GM12878 (cell line): ENCODE measurements at regions not wholly inside any gene's neighbourhood (a gene's known extent, or its start where the extent isn't known, plus 50 kb on each side); places are given as distances from the start of the nearest gene placed in this dataset.

ENCODE experiments used
- ATAC-seq: fragments of 200-7000 bp; cut with Tn5 transposase; 3 replicates; pipeline ENCODE4 v1.9.1; 2020; ENCODE audit warnings: mild to moderate bottlenecking, moderate library complexity
- BruUV-seq: library from RNA; stranded (reverse); fragments of 400-500 nt; replicated peaks from 2 replicates; lab custom pipeline; 2021; lab: Mats Ljungman, UMichigan
- CTCF ChIA-PET: fragments of 300-600 bp; sonication (Branson Sonifier 250); formaldehyde crosslinking; extraction: SDS; loops from one replicate; lab custom pipeline; 2021; ENCODE audit warnings: inconsistent platforms; lab: Yijun Ruan, JAX
- POLR2A ChIA-PET: fragments of 350-600 bp; formaldehyde crosslinking; extraction: SDS; loops from one replicate; lab custom pipeline; 2021; ENCODE audit warnings: inconsistent platforms; lab: Charles Lee
- RAD21 ChIA-PET: fragments of 300-600 bp; sonication (Branson Sonifier 250); formaldehyde crosslinking; loops from one replicate; lab custom pipeline; 2023; ENCODE audit warnings: antibody characterized with exemption; ENCODE audit not compliant: unreplicated experiment; lab: Charles Lee
- SMC1A ChIA-PET: fragments of 300-600 bp; sonication (Branson Sonifier 250); formaldehyde crosslinking; loops from one replicate; lab custom pipeline; 2023; ENCODE audit not compliant: unreplicated experiment, uncharacterized antibody; lab: Charles Lee
- DNase-seq: peaks from one replicate; pipeline ENCODE4 v3.0.0-alpha.2; 2011; ENCODE audit warnings: low read depth, low spot score
- FAIRE-seq: peaks from 3 replicates; lab custom pipeline; 2011; peaks lifted over from hg19 to GRCh38; lab: Jason Lieb, UNC
- H2AFZ ChIP-seq: 2 replicates; pipeline ENCODE4 v1.6.0; 2011; ENCODE audit warnings: low read depth, low read length, control low read depth; ENCODE audit not compliant: control insufficient read depth
- H3K27ac ChIP-seq: 2 replicates; pipeline ENCODE4 v1.5.1; 2011; ENCODE audit warnings: control low read depth; ENCODE audit not compliant: control insufficient read depth, insufficient read depth
- H3K27me3 ChIP-seq, 2 experiments: replicated peaks in 1 of 2; 2 replicates each; pipeline versions ENCODE4 v1.6.0 to v1.6.1; 2011; ENCODE audit warnings: low read length in 1 of 2; ENCODE audit not compliant: control insufficient read depth in 2 of 2, insufficient read depth in 2 of 2
- H3K36me3 ChIP-seq, 2 experiments: 2 replicates each; pipeline ENCODE4 v1.5.1; 2011; ENCODE audit warnings: low read length in 1 of 2; ENCODE audit not compliant: control insufficient read depth in 2 of 2, insufficient read depth in 2 of 2
- H3K4me1 ChIP-seq: 2 replicates; pipeline ENCODE4 v1.6.1; 2011; ENCODE audit warnings: mild to moderate bottlenecking, low read length, moderate library complexity, mixed read lengths; ENCODE audit not compliant: control insufficient read depth, insufficient read depth
- H3K4me2 ChIP-seq: 2 replicates; pipeline ENCODE4 v1.6.0; 2011; ENCODE audit warnings: control low read depth; ENCODE audit not compliant: control insufficient read depth, insufficient read depth
- H3K4me3 ChIP-seq: fragments of 200-600 bp; sonication (generic); 2 replicates; pipeline ENCODE4 v1.5.1; 2016
- H3K79me2 ChIP-seq: 2 replicates; pipeline ENCODE4 v1.6.0; 2011; ENCODE audit warnings: low read length; ENCODE audit not compliant: control insufficient read depth, insufficient read depth
- H3K9ac ChIP-seq: 2 replicates; pipeline ENCODE4 v1.8.0; 2011; ENCODE audit warnings: low read length, control low read depth, mixed read lengths; ENCODE audit not compliant: control insufficient read depth, insufficient read depth
- H3K9me3 ChIP-seq: replicated peaks from 3 replicates; pipeline ENCODE4 v1.5.1; 2011; ENCODE audit warnings: mild to moderate bottlenecking, low read length; ENCODE audit not compliant: control insufficient read depth, insufficient read depth
- H4K20me1 ChIP-seq: 2 replicates; pipeline ENCODE4 v1.6.0; 2011; ENCODE audit not compliant: control insufficient read depth, insufficient read depth
- ATF2 ChIP-seq: IDR thresholded peaks from 2 replicates; pipeline ENCODE4 v1.6.1; 2012; ENCODE audit warnings: low read length, inconsistent platforms
- EZH2 ChIP-seq: IDR thresholded peaks from 2 replicates; pipeline ENCODE4 v1.6.1; 2012; ENCODE audit warnings: low read depth, mild to moderate bottlenecking, control low read depth, inconsistent platforms, low read length, borderline replicate concordance; ENCODE audit not compliant: control insufficient read depth
- NR2C2 ChIP-seq: IDR thresholded peaks from 2 replicates; pipeline ENCODE4 v1.6.1; 2011; ENCODE audit warnings: borderline replicate concordance, low read depth; ENCODE audit not compliant: control insufficient read depth, insufficient read length
- RAD51 ChIP-seq: fragments of 450-650 bp; IDR thresholded peaks from 2 replicates; pipeline ENCODE4 v1.6.1; 2016; ENCODE audit warnings: moderate library complexity, mild to moderate bottlenecking, inconsistent platforms
- RCOR1 ChIP-seq: conservative IDR thresholded peaks from 2 replicates; pipeline ENCODE4 v1.6.1; 2012; ENCODE audit warnings: low read depth, low read length, improper control_type of control experiment
- REST ChIP-seq: IDR thresholded peaks from 2 replicates; pipeline ENCODE4 v1.6.1; 2012; ENCODE audit warnings: mild to moderate bottlenecking, low read depth, low read length
- SIN3A ChIP-seq: IDR thresholded peaks from 2 replicates; pipeline ENCODE4 v1.6.1; 2012; ENCODE audit warnings: low read depth, low read length, improper control_type of control experiment
- SIX5 ChIP-seq: IDR thresholded peaks from 2 replicates; pipeline ENCODE4 v1.6.1; 2011; ENCODE audit warnings: mild to moderate bottlenecking, low read depth, low read length, moderate library complexity; ENCODE audit not compliant: severe bottlenecking
- TCF7 ChIP-seq: IDR thresholded peaks from 2 replicates; pipeline ENCODE4 v1.6.1; 2014; ENCODE audit warnings: antibody characterized with exemption, borderline replicate concordance
- WGBS: methylation state at CpG from one replicate; pipeline ENCODE4 v1.1.6; 2016; ENCODE audit warnings: low lambda C conversion rate; ENCODE audit not compliant: insufficient replicate concordance, insufficient coverage; ENCODE audit errors: missing lambda C conversion rate; 5-methylcytosine and 5-hydroxymethylcytosine counted together
- in situ Hi-C: fragments of 300-500 bp; cut with MboI; formaldehyde crosslinking; loops from 9 replicates; pipeline ENCODE4 v1.14.3; 2018; ENCODE audit warnings: mixed read lengths
- intact Hi-C: fragments of 100-400 bp; cut with micrococcal nuclease; formaldehyde crosslinking; loops from one replicate; pipeline ENCODE4 v1.14.2; 2022; ENCODE audit not compliant: unreplicated experiment

- H3K9me3 ChIP-seq, result no peaks in the 10 kb centered on the region
- no peaks in the 10 kb centered on the region for H3K79me2 ChIP-seq
- ChIA-PET SMC1A (no interaction called here), POLR2A (no interaction called here), CTCF (interaction anchor here (0.6 to 1.5 kb wide), 5 partner anchors 10 to 46 kb away, joined by 3 read pairs; no protein-coding TSS in a partner anchor), RAD21 (no interaction called here)
- BruUV-seq, result no TSS peak
- no peak overlapping the region for H3K4me2 ChIP-seq
- DNase-seq (no peak), FAIRE-seq (no peak), ATAC-seq (no peak)
- no peak overlapping the region for H3K9ac ChIP-seq
- TF ChIP-seq SIN3A (no peak), SIX5 (no peak), EZH2 (no peak), RAD51 (no peak), NR2C2 (no peak), REST (no peak), RCOR1 (no peak), ATF2 (no peak), TCF7 (no peak)
- H3K4me1 ChIP-seq, result no peaks in the 10 kb centered on the region
- 84% methylated on average over 2 of the region's 2 CpGs for WGBS
- no peak overlapping the region for H3K27ac ChIP-seq
- H4K20me1 ChIP-seq, result no peaks in the 10 kb centered on the region
- H3K27me3 ChIP-seq, result no peaks in the 10 kb centered on the region
- intact Hi-C loops (no loop called here), in situ Hi-C loops (no loop called here)
- H3K4me3 ChIP-seq, result no peak overlapping the region
- H2AFZ ChIP-seq, result no peak overlapping the region
- peaks cover 0 to 6% of the 10 kb centered on the region in 2 experiments; a peak in 2 of 4 replicates for H3K36me3 ChIP-seq
These were observed 59.4 kb downstream of the ZZZ3 start for GRCh38 chr1:77623066-77623465.
